ENCODE measurements at regions not wholly inside any gene's neighbourhood (a gene's known extent, or its start where the extent isn't known, plus 50 kb on each side); places are given as distances from the start of the nearest gene placed in this dataset.

- DNase-seq (ENCODE audit: low spot score): no peak
Observed at GRCh38 chr2:147364597-147364996, 480.2 kb upstream of the ACVR2A start.

DNA sequence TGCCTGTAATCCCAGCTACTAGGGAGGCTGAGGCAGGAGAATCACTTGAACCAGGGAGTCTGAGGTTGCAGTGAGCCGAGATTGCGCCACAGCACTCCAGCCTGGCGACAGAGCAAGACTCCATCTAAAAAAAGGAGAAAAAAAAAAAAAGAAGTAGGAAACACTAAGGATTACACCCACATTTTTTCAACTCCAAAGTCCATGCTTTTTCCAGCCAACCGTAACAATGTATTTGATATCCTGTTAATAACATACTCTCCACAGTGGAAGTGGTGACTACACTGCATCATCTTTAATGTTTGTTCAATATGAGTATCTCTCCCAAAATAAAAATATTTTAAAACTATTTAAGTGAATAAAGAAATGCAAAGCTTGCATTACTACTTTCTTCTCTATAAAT, 481.6 kb upstream of the ACVR2A start:
- no peak for DNase-seq (ENCODE audit: low spot score)

- no peak for DNase-seq (ENCODE audit: low spot score)
Observed at GRCh38 chr2:147358375-147358774, 486.5 kb upstream of the ACVR2A start.

GRCh38 chr2:147356157-147356556, 488.7 kb upstream of the ACVR2A start:
- no peak for DNase-seq (ENCODE audit: low spot score)

DNA sequence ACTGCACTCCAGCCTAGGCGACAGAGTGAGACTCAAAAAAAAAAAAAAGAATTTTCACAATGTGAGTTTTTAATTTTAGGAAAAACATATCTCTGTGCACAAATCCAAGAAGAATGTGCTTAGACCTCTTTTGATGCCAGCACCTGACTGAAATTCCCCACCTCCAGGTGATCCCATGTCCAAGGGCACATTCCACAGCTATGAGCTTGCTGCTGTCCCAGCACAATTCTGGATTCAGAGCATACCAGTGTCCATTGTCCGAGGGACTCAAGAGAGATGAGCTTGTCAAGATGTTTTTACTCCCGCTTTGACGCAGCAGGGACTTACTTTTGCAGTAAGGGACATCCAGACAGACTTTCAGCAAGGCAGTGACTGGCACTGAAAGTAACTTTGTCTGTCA, 489.1 kb upstream of the ACVR2A start:
- DNase-seq (ENCODE audit: low spot score): no peak

- no peak for DNase-seq (ENCODE audit: low spot score)
Observed at GRCh38 chr2:147353072-147353381, 491.8 kb upstream of the ACVR2A start.

DNA sequence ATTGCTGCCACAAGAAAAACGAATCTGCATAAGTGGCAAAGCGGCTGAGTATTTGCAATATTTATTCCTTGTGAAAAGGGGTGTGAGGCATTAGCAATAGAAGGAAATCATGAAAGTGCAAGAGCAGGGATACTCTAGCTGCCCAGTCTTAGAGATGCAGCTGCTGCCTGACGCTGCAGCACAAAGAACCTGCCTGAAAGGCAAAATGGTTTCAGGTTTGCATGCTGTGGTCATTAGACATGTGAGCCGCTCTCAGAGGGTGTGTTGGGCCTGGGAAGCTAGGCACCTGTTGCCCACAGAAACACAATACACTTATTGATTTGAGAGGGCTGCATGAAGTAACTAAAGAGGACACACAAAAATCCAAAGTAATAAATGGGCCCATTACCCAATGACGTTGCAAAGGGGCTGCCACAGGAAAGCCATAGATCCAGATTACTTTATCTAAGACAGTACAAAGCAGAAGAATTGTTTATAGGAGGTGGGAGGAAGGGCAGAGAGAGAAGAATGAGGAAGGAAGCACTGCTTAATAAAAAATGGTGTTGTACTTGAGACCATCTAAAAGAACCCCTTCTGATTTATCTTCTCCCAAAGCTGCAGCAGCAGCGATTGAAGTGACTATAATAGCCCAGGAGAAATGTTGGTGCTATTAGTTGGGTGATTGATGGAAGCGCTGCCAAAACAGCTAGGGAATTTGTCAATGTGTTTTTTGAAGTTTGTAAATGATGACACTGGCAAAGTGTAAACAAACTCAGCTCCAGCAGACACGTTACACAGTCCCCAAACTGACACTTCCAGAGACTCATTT, 492.4 kb upstream of the ACVR2A start:
- DNase-seq (ENCODE audit: low spot score): no peak

GRCh38 chr2:147351784-147352183, 493.0 kb upstream of the ACVR2A start:
- no peak for DNase-seq (ENCODE audit: low spot score)

DNA sequence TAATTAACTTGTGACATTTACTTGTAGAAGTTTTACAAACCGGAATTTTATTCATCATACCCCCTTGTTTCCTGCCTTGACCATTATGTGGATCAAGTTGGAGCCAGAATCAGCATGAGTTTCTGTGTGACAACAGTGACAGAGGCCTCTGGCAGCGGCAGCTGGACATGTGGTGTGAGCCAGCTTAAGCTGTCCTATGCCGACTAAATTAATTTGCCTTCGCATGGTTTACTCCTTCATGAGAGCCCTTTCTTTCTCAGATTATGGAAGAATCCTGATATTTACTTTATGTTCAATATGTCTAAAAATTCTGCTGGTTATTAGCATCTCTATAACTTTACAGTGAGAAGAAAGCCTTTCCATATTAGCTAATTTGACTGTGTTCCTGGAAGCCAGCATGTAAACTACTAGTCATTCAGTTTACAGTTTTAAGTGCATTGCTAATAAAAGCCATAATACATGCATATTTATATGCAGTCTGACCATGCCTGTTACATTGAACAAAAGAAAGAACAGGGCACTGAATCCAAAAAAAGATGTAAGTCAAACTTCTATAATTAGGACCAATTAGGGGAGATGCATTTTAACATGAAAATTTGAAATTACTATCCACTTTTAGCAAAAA, 495.8 kb upstream of the ACVR2A start:
- no peak for DNase-seq (ENCODE audit: low spot score)

DNA sequence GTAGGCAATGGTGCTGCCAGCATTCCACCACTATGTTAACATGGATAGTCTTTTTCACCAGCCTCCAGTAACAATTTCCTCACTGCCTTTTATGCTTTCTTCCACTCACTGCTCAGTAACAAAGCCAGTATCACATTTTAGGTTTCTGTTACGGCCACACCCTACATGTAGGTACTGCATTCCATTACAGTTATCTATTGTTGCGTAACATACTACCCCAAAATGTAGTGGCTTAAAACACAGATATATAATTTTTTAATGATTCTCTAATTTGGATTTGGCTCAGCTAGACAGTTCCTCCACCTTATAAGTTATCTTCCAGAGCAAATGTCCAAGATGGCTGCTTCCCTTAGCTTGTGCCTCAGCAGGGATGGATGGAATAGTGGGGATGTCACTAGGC, 498.7 kb upstream of the ACVR2A start:
- no peak for DNase-seq (ENCODE audit: low spot score)

- no peak for DNase-seq (ENCODE audit: low spot score)
Observed at GRCh38 chr2:147345246-147345645, 499.6 kb upstream of the ACVR2A start.

- no peak for DNase-seq (ENCODE audit: low spot score)
Observed at GRCh38 chr2:147342329-147342728, 502.5 kb upstream of the ACVR2A start.

DNA sequence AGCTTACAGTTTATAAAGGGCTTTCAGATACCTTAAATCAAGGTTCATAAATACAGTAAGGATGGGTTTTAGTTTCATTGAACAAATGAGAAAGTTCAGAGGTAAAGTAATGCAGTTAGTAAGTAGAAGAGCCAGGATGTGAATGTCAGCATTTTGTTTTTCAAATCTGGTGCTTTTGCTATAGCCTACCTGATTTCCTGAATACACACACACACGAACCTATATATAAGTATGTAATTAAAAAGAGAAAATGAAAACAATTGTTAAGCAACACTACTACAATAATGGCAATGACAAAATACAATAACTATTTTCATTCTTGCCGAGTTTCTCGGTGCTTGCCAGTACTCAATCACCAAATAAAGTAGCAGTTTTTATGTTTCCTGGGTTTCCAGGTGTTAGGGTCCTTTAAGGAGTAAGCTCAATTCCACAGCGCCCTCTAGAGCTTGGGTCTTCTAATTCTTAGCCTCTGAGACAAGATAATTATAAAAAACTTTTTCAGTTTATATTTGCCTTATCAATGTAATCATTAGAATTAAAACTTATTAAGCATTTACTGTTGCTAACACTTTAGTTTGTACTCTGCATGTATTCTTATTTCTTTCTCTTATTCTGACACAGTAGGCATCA, 512.9 kb upstream of the ACVR2A start:
- DNase-seq (ENCODE audit: low spot score): no peak

DNA sequence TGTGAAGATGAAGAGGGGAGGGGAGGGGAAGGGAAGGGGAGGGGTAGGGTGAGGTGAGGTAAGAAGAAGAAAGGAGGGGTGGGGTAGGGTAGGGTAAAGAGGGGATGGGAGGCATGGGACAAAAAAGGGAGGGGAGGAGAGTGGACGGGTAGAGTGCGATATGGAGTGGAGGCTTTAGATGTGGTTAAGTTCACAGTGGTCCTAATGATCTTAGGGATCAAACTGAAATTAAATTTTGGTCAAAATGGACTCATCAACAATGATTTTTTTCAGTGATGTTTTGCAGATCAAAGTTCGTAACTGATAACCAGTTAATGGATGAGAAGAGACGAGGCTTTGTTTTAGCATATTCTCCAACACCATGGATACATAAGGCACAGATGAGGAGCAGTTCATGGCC, 513.9 kb upstream of the ACVR2A start:
- no peak for DNase-seq (ENCODE audit: low spot score)

DNA sequence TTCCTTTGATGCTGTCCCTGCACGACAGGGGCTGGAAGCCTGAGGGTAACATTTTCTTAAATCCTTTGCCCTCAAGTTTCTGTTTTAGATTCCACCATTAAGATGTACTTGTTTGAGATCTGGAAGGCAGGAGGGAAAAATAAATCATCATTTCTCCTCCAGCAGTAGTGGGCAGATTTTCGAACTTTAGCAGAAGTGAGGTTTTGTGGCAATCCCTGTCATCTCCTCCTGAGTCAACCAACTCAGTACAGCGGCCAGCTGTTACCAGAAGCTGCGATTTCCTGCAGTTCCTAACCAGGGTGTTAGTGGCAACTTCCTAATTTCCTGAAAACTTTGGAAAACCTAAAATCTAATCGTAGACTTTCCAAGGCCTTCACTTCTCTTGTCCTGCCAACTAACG, 517.2 kb upstream of the ACVR2A start:
- no peak for DNase-seq (ENCODE audit: low spot score)

DNA sequence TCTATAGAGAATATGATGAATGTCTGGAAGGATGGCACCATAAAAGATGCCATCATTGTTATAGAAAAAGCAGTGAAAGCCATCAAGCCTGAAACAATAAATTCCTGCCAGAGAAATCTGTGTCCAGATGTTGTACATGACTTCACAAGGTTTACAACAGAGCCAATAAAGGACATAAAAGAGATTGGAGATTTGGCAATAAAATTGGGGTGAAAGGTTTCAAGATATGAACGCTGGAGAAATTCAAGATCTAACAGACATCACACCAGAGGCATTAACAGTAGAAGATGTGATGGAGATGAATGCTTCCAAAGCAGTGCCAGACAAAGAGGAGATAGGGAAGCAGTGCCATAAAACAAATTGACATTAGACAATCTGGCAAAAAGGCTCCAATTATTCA, 518.8 kb upstream of the ACVR2A start:
- DNase-seq (ENCODE audit: low spot score): no peak

DNA sequence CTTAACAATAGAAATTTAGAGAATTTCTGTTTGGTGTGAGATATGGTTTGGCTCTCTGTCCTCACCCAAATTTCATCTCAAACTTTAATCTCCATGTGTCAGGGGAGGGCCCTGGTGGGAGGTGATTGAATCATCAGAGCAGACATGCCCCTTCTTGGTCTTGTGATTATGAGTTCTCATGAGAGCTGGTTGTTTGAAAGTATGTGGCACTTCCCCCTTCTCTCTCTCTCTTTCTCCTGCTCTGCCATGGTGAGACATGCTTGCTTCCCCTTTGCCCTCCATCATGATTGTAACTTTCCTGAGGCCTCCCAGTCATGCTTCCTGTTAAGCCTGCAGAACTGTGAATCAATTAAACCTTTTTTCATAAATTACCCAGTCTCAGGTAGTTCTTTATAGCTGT, 524.7 kb upstream of the ACVR2A start:
- no peak for DNase-seq (ENCODE audit: low spot score)

GRCh38 chr2:147311058-147311430, 533.8 kb upstream of the ACVR2A start:
- DNase-seq (ENCODE audit: low spot score): no peak

DNA sequence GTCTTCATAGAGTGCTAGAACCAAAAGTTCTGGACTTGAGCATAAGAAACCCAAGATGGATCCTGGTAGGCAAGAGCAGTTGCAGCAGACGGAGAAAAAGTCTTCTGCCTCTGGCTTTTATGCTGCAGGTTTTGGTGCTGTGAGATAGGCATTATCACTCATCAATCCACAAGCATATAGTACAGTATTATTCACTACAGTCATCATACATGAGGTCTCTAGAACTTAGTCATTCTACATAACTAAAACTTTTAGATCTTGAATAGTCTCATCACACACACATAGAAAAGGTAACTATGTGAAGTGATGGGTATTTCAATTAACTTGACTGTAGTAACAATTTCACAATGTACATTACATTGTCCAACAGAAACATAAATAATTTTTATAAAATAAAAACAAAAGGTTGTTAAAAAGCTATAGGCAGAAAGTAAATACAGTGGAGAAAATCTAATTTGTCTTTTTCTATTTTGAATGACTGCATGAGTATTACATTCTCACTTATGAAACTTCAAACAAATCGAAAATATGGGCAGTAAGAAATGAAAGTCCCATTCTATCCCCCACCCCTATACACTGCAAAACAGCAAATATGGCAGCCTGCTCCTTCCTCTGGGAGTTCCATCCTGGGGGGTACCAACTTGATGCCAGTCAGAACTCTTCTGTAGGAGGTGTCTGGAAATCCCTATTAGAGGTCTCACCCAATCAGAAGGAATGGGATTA, 534.3 kb upstream of the ACVR2A start:
- DNase-seq (ENCODE audit: low spot score): no peak

- DNase-seq (ENCODE audit: low spot score): no peak
Observed at GRCh38 chr2:147297820-147298219, 547.0 kb upstream of the ACVR2A start.

- no peak for DNase-seq (ENCODE audit: low spot score)
Observed at GRCh38 chr2:147294825-147295392, 549.9 kb upstream of the ACVR2A start.

DNA sequence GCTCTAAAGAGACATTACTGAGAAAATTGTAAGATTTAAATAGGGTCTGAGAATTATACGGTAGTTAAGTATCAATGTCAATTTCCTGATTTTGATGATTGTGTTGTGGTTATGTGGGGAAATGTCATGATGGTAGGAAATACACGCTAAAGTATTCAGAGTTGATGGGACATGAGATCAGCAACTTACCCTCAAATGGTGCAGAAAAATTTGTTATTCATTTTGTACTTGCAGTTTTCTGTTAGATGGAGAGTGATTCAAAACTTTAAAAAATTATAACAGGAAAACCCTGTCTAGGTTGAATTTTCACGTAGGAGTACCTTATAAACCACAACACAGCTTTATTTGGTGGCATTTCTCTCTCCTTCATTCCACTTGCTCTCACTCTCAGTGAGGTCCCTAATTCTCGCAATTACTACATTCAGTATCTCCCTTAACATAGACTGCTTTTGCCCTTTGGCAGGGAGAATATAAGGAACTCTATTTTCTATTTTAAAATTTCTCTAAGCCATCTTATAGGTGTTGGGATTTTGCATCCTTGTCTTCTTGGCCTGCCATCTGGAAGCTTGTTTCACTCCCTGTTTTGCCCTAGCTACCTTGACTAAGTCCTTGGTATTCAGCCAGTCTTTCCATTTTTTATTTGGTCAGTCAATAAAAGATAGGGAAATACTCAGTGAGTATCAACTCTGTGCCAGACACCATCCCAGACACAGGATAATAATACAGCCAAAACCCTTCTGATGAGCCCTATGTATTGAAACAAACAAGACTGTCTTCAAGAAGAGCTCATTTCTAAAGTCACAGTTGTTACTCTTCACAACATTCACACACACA, 550.6 kb upstream of the ACVR2A start:
- no peak for DNase-seq (ENCODE audit: low spot score)
